NCI-H146 treated with DMSO at 0.1 percent for 48 hours (cell line): ENCODE measurements at regions not wholly inside any gene's neighbourhood (a gene's known extent, or its start where the extent isn't known, plus 50 kb on each side); places are given as distances from the start of the nearest gene placed in this dataset.

Source experiments
- DNase-seq: peaks from one replicate; lab custom pipeline; 2025; ENCODE audit not compliant: unreplicated experiment; lab: John Stamatoyannopoulos, UW

DNA sequence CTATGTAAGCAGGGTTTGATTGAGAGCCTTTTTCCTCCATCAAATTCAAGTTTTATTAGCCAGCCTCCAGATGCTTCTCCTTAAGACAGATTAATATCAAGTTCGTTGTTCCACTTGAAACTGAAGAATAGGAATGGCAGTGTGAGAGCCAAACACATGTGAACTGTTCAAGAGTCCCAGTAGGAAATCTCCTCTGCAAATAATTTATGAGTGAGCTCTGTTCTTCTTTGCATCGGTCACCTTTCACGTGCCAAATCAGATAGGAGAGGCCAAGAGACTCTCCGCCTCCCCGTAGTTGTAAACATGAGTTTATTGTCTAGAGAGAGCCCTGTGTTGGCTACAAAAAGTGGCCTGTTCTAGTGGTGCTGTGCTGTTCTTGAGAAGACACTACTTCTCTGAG lies 372.1 kb upstream of the NR2F2 start:
- DNase-seq: no peak

DNA sequence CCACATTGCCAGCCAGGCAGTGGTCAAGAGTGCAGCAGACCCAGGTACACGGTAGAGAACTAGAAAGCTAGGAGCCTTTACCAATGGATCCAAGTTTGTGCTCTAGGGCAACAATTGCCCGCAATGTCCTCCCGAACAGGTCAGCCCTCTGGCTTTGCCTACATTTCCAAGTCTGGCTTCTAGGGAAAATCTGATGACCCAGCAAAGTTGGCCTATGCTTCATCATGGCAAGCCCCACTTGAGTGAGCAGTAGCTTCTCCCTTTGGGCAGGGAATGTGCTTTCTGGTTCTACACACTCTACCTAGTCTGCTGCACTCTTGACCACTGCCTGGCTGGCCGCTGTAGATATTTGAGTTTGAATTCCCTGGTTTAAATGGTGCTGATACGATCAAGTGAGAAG lies 361.6 kb upstream of the NR2F2 start:
- DNase-seq: no peak

DNA sequence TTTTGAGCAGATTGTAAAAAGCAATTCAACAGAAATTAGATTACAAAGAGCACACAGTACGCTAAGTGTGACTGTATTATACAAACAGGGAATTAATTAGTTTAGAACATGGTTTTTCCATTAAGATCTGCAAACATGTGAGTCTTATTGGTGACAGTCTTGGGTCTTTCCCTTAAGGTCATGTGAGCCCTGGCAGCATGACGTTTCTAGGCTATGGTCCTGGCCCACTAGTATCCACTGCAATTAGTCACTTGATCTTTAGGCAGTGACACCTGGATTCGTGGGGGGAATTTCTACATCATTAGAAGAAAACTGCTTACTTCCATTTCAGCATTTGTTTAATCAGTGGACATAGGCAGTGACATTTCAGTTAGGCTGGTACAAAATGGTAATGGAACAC lies 360.2 kb upstream of the NR2F2 start:
- no peak for DNase-seq

DNA sequence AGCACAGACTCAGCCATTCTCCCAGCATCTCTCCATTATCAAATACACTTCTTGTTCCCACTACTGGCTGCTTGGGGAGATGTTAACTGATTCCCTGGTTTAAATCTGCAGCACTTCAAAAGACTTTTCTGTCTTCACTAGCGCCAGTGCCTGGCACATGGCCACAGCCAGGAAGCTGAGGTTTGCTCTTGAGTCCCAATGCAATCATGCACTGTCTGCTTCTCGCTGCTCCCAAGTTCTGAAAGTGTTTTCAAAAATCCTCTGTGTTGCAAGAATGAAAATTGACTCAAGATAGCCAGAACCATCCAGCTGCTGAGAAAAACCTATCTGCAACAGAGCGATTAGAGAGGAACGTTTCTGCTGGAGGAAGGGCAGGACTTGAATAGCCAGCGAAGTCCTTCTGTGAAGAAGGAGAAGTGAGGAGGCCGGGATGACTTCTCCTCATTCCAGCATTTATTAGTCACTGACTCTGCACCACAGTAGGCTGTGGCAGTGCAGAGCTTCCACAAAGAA lies 358.4 kb upstream of the NR2F2 start:
- DNase-seq: no peak

DNA sequence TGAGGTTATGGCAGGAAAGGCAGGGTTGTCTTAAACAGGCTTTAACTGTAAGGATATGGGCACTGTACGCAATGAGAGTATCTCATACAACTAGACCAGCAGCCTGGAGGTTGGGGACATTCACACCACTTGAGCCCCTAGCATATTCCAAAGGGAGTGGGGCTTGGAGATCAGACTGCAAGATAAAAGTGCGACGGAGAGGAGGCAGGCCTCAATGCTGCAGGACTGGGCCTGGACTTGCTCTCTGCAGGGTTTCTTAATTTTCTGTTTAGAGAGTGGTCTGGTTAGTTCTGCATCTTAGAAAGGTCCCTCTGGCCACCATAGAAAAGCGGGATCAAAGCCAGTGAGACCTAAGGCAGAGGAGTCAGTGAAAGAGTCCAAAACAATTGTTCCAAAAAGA lies 357.7 kb upstream of the NR2F2 start:
- no peak for DNase-seq

DNA sequence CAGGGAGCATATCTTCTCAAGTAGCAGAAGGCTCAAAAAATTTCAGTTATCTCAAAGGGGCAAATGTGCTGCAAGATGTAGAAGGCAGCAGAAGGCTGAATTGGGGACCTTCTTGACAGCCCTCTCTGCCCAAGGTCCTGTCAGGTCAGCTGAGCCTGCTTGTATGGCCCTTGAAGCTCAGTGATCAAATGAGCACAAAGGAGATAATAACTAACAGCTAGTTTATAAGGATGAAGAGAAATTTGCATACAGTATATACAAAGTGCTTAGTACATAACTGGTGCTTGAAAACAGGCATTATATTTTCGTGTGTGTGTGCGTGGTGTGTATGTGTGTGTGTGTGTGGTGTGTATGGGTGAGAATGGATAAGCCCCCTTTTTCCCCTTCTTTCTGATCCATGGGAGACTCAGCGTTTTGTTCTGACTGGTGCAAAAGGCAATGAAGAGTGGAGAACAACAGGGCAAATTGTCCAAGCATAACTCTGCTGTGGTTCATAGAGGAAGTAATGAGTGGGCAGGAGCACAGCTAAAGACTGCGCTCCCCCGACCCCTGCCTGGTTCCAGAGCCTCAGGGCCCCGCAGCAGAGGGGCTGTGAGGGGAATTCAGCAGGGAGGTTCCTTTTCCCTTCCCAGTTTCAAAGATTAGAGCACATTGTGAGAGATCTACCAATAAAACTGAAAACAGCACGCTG lies 356.8 kb upstream of the NR2F2 start:
- no peak for DNase-seq

DNA sequence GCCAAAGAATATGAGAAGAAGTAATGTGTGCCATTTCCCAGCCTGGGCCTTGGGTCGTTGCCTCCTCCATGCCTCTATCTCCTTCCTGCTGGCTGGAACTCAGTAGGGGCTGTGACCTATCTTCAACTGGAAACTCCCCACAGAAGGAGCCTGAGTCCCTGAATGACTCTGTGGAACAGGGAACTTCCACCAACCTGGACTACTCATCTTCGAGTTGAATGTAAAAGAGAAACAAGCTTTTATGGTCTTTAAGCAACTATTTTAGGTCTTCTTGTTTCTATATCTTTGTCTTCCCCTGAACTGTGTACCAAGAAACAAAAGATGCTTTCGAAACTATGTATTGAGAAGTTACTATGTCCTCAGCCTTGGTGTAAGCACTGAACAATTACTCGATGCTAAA lies 355.3 kb upstream of the NR2F2 start:
- DNase-seq: no peak

DNA sequence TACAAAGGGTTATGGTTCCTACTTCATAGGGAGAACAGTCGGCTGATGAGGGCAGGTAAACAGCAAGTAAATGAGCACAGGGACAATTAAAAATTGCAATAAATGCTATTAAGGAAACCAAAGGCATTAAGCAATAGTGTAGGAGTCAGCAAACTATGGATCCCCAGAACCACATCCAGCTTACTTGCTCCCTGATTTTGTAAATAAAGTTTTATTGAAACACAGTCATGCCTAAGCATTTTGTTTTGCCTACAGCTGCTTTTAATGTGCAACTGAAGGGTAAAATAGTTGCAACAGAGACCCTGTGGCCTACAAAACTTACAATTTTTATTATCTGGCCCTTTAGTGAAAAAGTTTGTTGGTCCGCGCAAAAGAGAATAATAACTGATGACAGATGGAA lies 351.2 kb upstream of the NR2F2 start:
- no peak for DNase-seq

DNA sequence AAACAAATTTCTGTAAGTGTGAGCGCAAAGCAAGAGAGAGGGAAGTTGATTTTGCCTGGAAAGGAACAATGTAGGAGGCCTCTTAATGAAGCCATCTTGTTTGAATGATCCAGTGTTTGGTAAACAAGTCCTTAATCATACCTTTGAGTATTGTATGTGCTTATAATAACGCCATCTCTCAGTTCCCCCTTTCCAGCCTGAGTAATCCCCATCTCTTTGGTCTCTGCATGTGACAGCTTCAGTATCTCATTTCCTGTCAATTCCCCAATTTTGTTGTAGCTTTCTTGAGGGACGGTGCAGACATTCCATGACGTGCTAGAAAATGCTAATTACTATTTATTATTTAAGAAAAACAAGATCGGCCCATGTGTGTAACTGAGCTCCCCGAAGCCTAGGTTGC lies 349.3 kb upstream of the NR2F2 start:
- no peak for DNase-seq

DNA sequence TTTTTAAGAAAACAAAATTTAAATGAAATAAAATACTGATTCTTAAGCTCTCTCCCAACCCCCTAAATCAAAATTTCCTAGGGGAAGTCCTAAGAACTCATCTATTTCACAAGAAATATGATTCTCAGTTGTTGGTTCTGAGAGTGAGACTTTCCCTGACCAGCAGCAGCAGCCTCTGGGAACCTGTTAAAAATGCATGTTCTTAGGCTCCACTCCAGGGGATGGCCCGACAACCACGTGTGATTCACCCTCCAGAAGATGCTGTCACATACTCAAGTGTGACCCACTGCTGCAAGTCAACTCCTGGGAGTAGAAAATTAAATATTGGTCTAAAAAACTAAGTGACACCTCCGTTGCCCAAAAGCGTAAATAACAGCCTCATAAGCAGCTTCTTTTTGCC lies 343.2 kb upstream of the NR2F2 start:
- DNase-seq: no peak

DNA sequence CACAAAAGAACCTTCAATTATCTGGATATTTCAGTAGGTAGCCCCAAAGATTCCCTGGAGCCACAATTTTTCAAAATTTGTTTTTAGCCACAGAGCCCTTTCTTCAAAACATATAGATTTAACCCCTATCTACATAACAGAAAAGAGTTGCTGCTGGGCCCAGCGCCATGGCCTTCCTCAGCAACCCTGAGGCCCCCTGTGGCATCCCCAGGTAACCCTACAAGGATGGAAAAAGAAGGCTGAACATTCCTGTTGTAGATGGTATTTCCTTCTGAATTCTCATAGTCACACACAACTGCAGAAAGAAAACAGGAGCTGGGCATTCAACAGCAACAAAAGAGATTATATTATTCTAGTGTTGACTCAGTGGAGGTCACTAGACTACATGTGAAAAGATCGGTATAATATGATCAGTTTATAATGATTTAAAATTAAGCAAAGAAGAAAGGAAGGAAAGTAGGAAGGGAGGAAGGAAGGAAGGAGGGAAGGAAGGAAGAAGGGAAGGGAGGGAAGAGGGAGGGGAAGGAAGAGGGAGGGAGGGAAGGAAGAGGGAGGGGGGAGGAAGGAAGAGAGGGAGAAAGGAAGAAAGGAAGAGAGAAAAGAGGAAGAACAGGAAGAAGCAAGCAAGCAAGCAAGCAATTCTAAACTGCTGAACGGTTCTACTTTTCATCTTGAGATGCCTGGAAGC lies 342.5 kb upstream of the NR2F2 start:
- no peak for DNase-seq

DNA sequence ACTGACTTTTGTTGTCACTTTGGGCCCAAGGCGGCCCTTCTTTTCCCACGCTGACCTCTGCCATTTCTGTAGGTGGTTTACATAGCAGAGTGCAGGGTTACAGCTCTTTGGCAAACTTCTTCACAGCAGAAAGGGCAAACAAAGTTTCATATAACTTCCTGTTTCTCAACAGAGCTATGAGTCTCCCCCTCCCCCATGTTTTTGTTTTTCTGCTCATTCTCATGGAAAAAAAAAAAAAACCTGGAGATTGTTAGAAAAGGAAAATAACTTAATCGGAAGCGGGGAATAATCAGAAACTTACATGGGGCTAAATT lies 342.0 kb upstream of the NR2F2 start:
- DNase-seq: no peak

DNA sequence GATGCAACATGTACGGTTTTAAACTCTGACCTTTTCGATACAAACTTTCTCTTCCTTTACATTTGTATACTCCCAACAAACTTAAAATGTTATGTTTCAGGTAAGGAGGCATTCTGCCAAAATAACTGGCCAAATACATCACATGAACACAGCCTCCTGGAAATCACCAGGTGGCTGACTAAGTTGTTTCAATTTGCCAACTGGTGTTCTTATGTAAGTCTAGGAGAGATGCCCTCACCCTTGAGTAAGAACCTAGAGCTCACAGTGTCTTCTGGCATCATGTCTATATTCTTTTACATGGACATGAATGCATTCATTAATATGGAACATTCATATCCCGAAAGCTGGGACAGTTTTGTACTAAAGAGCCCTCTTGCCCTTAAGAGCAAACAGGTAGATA lies 341.1 kb upstream of the NR2F2 start:
- no peak for DNase-seq

DNA sequence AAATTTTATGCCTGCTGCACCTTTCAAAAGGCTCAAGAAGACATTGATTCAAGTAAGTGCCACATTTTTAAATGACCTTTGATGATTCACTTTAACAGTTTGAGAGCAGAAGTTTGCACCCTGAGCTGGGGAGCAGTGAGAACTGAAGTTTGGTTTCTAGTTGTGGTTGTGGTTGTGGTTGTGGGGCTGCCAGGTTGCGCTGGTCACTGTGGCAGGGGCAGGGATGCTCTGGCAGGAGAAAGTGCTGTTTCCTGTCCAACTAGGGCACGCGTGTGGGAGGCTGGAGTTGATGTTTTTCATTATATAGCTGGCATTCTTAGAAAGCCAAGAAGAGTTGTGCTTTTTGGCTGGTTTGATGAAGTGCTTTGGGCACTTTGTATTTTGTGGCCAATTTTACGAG lies 339.7 kb upstream of the NR2F2 start:
- DNase-seq: no peak

DNA sequence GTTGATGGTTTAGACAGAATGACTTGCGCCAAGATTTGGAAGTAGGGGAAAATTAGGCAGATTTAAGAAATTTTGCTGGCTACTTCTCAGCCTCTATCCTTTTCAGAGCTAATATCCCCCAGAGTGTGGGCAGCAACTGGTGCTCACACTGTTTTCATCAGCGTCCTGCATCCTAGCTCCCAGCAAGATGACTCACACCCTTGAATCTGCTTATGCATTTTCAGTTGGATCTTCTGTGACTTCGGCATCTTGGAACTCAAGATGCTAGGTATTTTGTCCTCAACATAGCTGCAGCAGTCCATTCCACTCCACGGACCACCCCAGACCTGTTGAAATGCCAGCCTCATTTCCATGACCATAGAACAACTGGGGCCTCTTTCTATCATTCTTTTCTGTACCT lies 336.1 kb upstream of the NR2F2 start:
- no peak for DNase-seq

DNA sequence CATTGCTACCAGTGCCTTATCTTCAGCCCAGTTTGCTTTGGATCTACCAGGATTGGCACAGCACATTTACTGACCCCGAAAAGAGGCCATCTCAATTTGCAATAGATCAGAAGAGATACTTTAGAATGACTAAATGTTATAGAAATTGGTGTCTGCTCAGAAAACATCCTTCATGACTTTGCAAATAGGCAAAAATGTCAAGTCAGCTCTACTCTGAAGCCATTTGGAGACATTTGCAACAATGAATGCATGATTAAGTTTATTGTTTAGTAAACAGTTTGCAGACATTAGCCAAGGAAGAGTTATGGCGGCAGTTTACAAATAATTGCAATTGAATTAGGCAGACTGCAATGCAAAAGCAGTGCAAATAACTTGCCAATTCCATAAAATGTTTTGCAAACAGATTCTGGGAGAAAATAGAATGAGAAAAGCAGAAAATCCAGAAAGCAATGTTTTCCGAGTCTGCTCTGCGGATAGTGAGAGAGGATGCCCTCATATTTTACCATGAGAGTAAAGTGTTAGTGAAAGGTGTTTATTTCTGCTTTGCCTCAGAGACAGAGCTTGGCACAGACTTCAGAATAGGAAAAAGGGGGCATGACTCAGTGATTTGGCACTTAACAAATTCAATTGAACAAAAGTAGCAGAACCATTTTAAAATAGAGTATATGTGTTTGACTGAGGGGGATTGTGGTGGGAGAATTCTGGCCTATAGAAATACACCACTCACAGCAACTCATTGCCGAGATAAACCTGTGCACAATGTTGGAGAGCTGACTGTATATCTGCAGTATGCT lies 334.9 kb upstream of the NR2F2 start:
- DNase-seq: no peak

DNA sequence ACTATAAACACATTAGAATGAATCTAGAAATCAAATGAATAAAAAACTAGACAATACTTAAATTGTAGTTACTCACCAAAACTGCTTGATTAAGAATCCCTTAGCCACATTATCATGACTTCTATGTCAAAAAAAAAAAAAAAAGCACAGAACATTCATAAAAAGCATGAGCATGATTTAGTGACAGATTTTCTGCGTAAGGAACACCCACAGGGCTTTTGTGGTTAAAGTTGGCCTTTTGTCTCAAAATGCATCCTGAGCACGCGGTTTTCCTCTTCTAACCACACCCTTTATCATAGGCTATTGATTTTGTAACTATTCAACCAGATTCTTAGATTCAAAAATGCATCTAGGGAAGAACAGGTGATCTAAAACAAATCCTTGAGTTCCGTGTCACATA lies 334.0 kb upstream of the NR2F2 start:
- no peak for DNase-seq

DNA sequence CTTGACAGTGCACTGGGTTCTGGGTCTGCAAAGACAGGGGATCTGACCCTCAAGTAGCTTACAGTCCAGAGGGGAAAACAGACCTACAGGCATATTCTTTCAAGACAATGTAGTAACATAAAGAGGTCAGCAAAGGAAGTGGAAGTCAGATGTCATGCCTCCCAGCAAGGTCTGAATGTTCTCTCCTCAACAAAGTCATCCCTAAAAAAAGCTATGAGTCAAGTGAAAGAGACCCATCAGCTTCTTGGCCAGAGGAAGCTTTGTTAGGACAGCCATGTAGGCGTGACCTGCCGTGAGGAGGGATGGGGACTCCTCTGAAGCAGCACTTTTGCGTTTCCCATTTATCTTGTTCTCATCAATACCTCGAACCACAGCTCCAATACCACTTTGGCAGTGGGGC lies 331.6 kb upstream of the NR2F2 start:
- no peak for DNase-seq

DNA sequence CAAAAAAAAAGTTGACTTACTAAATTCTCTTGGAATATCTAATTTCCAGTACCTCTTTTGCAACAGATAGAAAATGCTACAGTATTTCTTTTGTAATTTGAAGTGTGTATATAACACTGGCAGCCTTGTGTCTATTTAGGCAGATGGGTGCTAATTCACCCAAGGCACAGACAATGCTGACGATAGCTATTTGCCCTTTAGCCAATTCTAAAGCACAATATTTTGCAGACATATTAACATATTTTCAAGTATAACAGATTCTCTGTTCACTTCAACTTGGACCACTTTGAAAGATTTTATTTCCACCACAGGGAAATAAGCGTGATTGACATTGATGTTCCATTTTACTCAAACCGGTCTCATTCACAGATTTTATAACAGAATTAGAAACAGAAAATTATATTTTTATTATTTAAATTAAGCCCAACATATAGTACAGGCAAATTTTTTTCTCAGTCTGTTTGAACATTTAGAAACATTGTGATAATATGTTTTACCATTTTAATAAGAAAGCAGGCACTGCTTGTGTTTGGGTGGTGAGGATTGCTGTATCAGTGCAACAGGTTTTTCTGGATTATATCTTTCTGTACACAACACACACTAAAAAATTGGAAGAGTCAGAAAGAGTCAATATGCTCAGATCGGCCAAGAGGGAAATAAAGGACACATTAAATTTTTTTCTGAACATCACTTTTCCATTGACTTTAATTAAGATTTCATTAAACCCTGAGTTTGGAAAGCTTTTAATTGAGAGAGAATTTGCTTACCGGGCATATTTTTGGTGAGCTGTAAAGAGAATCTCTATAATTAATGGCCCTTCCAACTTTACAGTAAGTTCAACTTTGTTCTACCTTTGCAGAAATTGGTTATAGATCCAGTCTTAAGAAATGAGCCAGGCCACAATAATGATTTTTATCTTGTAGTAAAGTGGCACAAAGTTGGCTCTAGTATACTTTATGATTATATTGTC lies 327.3 kb upstream of the NR2F2 start:
- no peak for DNase-seq

DNA sequence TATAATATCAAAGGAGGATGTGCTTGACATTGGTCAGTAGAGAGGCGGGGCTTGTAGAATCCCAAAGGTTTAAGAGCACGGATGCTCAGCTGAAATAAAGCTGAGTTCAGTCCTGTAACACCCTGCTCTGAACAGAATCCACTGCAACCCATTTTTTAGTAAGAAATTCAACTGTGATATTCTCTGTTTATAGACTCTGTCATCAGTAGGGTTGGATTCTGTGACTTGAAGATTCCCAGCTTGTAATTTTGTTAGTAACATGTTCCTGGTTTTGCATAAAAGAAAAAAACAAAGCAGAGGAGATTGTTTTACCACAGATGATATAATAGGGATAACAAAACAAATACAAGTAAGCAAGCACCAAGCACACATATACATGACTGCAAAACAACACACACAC lies 324.6 kb upstream of the NR2F2 start:
- DNase-seq: no peak

DNA sequence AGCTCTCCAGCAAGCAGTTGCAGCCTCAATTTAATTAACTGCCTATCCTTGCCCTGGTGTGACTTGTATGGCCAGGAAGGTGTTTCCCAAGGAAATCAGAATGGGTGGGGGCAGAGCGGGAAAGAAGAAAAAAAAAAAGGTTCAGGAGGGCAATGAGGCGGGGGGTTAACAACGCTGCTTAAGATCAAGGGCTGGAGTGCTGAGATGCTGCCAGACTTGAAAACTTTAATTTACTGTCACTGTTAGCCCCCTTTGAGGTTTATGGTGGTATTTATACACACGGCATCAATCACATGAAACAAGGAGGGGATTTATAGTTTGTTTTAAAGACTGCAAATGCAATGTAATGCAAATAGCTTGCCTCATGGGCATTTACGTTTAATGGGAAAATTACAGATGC lies 319.4 kb upstream of the NR2F2 start:
- no peak for DNase-seq
